ENCODE measurements at regions not wholly inside any gene's neighbourhood (a gene's known extent, or its start where the extent isn't known, plus 50 kb on each side); places are given as distances from the start of the nearest gene placed in this dataset.
A peak's percentile ranks its signal among the peaks of the same experiment; 100 is the strongest.

DNA sequence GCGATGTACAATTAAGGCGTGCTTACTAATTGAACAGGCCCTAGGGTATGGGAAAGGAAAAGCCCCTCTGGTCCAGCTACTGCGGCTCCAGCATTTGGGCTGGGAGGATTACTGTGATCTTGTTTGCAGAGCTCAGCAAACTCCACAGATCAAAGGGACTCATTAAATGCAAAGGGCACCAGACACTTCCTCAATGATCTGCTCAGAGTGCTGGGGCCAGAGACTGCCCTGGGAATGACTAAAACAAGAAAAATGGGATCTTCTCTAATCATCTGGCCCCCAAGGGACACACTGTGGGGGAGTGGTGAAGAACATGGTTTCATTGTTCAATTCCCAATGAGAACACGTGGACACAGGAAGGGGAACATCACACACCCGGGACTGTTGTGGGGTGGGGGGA lies 85.0 kb downstream of the MARCHF4 start:
- no peak for DNase-seq (ENCODE audit: extremely low read depth in 1 of 2, low read depth in 1 of 2)

GRCh38 chr2:216286616-216287231 lies 85.6 kb downstream of the MARCHF4 start:
- DNase-seq (ENCODE audit: extremely low read depth in 1 of 2, low read depth in 1 of 2) = no peak

DNA sequence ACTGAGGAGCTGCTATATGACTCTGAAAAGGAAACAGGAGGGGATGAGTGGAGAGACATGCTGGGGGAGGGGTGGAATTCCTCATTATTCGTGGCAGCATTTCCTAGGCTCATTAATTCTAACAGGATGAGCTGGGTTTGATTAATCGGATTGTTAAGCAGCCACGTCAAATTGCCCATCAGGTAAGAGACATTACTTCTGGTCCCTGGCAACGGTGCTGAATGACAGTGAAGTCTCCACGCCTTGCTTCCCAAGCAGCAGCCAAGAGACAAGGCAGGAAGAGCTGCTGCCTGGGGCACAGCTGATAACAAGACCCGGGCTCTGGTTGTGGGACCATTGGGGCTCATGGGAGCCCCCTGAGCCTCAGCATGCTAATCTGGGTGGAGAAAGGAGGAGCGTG lies 86.6 kb downstream of the MARCHF4 start:
- no peak for DNase-seq (ENCODE audit: extremely low read depth in 1 of 2, low read depth in 1 of 2)

GRCh38 chr2:216284708-216285107 lies 87.6 kb downstream of the MARCHF4 start:
- no peak for DNase-seq (ENCODE audit: extremely low read depth in 1 of 2, low read depth in 1 of 2)

- peak in 1 of 2 donors; percentile 8 for DNase-seq (ENCODE audit: extremely low read depth in 1 of 2, low read depth in 1 of 2)
These were observed 89.0 kb downstream of the MARCHF4 start for GRCh38 chr2:216283038-216283900.

DNA sequence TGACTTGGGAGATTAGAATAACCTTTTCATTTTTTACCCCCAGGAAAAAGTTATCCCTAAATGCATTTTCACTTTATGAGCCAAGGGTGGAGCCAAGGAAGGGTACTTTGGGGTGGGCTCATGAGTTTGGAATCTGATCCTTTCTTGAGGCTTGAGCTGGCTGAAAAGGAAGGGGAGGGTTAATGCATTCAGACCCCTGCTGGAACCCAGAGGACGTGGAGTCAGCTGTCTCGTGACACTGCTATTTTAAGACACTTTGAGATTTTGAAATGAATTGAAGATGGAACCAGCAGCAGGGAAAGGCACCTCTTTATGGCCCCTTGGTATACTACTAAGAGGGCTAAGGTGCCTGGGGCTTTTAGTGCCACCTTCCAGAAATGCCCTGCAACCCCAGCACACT lies 90.4 kb downstream of the MARCHF4 start:
- DNase-seq (ENCODE audit: extremely low read depth in 1 of 2, low read depth in 1 of 2) = no peak

- no peak for DNase-seq (ENCODE audit: extremely low read depth in 1 of 2, low read depth in 1 of 2)
These were observed 91.0 kb downstream of the MARCHF4 start for GRCh38 chr2:216281316-216281715.

DNA sequence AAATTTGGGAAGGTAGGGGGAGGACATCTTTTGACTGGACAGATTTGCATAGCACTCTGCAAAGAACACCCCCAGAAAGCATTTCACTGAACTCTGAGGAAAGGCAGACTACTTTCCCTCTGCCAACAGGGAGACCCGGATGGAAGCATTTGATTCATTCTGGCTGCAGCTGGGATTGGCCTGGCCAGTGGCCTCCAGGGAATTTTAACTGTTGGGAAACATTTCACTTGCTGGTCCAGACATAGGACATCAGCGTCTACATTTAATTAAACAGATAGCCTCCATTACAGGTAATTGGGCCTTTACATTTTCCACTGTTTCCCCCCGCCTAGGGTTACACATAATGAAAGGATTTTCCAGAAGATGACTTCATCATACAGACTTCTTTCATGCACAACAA lies 92.8 kb downstream of the MARCHF4 start:
- DNase-seq (ENCODE audit: extremely low read depth in 1 of 2, low read depth in 1 of 2) = no peak

- no peak for DNase-seq (ENCODE audit: extremely low read depth in 1 of 2, low read depth in 1 of 2)
These were observed 93.3 kb downstream of the MARCHF4 start for GRCh38 chr2:216279031-216279430.

DNA sequence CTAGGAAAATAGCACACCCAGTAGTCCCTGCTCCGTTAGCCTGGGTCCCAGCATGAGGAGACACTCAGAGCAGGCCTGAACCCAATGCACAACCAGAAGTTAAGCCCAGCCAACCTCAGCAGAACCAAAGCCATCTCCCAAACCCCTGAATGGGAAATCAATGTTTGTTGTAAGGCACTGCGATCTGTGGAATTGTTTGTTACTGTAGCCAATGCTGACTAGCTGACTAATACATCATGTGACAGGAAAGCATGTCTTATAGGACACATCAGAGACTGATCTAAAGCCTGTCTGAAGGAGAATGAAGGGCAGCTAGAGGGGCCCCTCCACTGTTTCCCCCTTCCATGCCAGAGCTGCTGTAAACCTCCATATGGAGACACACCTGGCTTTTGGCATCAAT lies 96.4 kb downstream of the MARCHF4 start:
- no peak for DNase-seq (ENCODE audit: extremely low read depth in 1 of 2, low read depth in 1 of 2)

- DNase-seq (ENCODE audit: extremely low read depth in 1 of 2, low read depth in 1 of 2) = no peak
These were observed 98.0 kb downstream of the MARCHF4 start for GRCh38 chr2:216274194-216274840.

DNA sequence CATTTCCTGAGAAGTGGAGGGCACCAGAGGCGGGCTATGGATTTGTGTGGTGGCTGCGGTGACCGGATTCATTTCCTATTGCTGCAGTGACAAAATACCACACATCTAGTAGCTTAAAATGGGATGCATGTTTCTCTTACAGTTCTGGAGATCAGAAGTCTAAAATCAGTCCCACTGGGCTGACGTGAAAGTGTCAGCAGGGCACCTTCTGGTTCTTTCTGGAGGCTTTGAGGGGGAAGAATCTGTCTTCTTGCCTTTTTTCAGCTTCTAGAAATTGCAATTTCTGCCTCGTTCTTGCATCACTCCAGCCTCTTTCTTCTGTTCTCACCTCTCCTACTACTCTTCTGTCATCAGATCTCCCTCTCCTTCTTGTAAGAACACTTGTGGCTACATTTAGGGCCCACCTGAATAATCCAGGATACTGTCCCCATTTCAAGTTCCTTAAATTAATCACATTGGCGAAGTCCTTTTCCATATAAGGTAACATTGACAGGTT lies 111.2 kb downstream of the MARCHF4 start:
- DNase-seq (ENCODE audit: extremely low read depth in 1 of 2, low read depth in 1 of 2) = no peak

DNA sequence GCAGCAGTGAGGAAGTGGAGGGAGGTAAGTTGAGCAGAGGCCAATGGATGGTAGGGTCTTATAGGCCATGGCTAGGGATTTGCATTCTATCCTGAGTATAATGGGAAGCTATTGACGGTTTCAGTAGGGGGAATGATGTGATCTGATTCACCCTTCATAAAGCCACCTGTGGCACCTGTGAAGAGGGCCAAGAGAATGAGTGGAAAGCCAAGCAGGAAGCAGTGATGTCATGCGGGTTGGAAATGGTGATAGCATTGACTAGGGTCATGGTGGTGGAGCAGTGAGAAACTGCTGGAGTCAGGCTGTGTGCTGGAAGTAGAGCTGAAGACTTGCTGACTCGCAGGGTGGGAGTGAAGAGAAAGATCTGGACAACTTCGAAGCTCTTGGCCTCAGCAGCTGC lies 111.7 kb downstream of the MARCHF4 start:
- DNase-seq (ENCODE audit: extremely low read depth in 1 of 2, low read depth in 1 of 2) = no peak

- DNase-seq (ENCODE audit: extremely low read depth in 1 of 2, low read depth in 1 of 2) = no peak
These were observed 113.2 kb downstream of the MARCHF4 start for GRCh38 chr2:216259081-216259480.

DNA sequence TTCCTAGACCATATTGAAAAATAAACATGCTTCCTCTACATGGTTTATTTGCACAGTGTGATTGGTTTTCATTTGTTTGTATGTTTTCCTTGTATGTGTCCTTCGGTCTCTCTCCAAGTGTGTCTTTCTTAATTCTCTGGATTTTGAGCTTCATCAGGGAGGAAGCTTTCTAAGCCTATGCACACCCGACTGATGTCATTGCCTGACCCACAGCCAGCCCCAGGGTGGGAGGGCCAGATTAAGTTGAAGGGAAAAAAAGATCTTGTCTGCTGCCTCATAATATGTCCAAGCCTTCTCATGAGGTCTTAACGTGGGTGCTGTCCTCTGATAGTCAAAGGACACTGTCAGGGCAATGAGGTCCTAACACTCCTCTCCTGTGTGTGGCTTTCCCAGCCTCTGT lies 115.2 kb downstream of the MARCHF4 start:
- no peak for DNase-seq (ENCODE audit: extremely low read depth in 1 of 2, low read depth in 1 of 2)

All from stimulated activated CD8-positive, alpha-beta memory T cell treated with anti-CD3 and anti-CD28 coated beads, Interleukin-7, amount 100 ng/mL, for 48 hours (primary cell).